Right kidney (tissue), 1 donor: ENCODE measurements at regions not wholly inside any gene's neighbourhood (a gene's known extent, or its start where the extent isn't known, plus 50 kb on each side); places are given as distances from the start of the nearest gene placed in this dataset.

Source experiments
- DNase-seq: peaks from one replicate; pipeline ENCODE4 v3.0.0-alpha.2; 2016

GRCh38 chr6:145415616-145416015 lies 319.7 kb downstream of the EPM2A start:
- no peak for DNase-seq

- DNase-seq, result no peak
Observed at GRCh38 chr6:145420599-145420998, 314.7 kb downstream of the EPM2A start.

GRCh38 chr6:145423936-145424335 lies 311.4 kb downstream of the EPM2A start:
- no peak for DNase-seq

- DNase-seq, result no peak
Observed at GRCh38 chr6:145427232-145427631, 308.1 kb downstream of the EPM2A start.

- no peak for DNase-seq
Observed at GRCh38 chr6:145428706-145429105, 306.6 kb downstream of the EPM2A start.

- no peak for DNase-seq
Observed at GRCh38 chr6:145442110-145442509, 293.2 kb downstream of the EPM2A start.

- DNase-seq, result no peak
Observed at GRCh38 chr6:145445674-145446073, 289.6 kb downstream of the EPM2A start.

GRCh38 chr6:145451029-145451428 lies 284.3 kb downstream of the EPM2A start:
- DNase-seq, result no peak

- DNase-seq, result no peak
Observed at GRCh38 chr6:145453376-145453775, 281.9 kb downstream of the EPM2A start.

GRCh38 chr6:145454006-145454405 lies 281.3 kb downstream of the EPM2A start:
- no peak for DNase-seq

GRCh38 chr6:145457556-145457955 lies 277.8 kb downstream of the EPM2A start:
- no peak for DNase-seq

- DNase-seq, result no peak
Observed at GRCh38 chr6:145468534-145468933, 266.8 kb downstream of the EPM2A start.

GRCh38 chr6:145469021-145469420 lies 266.3 kb downstream of the EPM2A start:
- DNase-seq, result no peak

GRCh38 chr6:145475794-145476396 lies 259.4 kb downstream of the EPM2A start:
- no peak for DNase-seq

- DNase-seq, result no peak
Observed at GRCh38 chr6:145480024-145480423, 255.3 kb downstream of the EPM2A start.

- no peak for DNase-seq
Observed at GRCh38 chr6:145483191-145483996, 251.9 kb downstream of the EPM2A start.

- DNase-seq, result no peak
Observed at GRCh38 chr6:145485288-145485687, 250.0 kb downstream of the EPM2A start.

GRCh38 chr6:145486306-145486705 lies 249.0 kb downstream of the EPM2A start:
- DNase-seq, result no peak

- DNase-seq, result no peak
Observed at GRCh38 chr6:145489583-145489982, 245.7 kb downstream of the EPM2A start.

GRCh38 chr6:145490068-145490467 lies 245.3 kb downstream of the EPM2A start:
- no peak for DNase-seq

- DNase-seq, result no peak
Observed at GRCh38 chr6:145491126-145491525, 244.2 kb downstream of the EPM2A start.

GRCh38 chr6:145497006-145497405 lies 238.3 kb downstream of the EPM2A start:
- no peak for DNase-seq

GRCh38 chr6:145498425-145498824 lies 236.9 kb downstream of the EPM2A start:
- DNase-seq, result peak; percentile 2

GRCh38 chr6:145502416-145502815 lies 232.9 kb downstream of the EPM2A start:
- no peak for DNase-seq
